ENCODE measurements at regions not wholly inside any gene's neighbourhood (a gene's known extent, or its start where the extent isn't known, plus 50 kb on each side); places are given as distances from the start of the nearest gene placed in this dataset.

DNA sequence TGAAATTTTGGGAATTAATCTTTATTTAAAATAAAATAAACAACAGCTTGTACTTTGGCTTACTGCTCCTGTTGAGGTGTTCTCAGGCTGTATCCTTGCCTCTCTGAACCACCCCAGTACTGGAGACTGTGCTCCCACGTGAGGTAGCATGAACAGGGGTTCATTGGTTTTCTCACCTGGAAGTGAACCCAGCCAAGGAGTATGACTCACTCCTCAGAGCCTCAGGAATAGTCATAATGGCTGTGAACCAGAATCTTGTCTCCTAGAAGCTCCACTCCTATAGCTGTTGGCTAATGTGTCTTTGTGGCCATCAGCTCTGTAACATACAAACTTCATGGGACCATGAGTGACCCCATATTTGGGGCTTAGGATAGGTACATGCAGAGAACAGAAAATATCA, 122.5 kb upstream of the ST8SIA2 start:
- TF ChIP-seq YY1 (tag by site-specific recombination; IDR thresholded peaks at IDR 0.05) (no peak), ZNF324 (tag by site-specific recombination; IDR thresholded peaks at IDR 0.05) (no peak), KLF1 (tag by site-specific recombination; IDR thresholded peaks at IDR 0.05) (no peak), ZNF549 (tag by site-specific recombination; IDR thresholded peaks at IDR 0.05) (no peak), ZXDB (tag by site-specific recombination; IDR thresholded peaks at IDR 0.05) (no peak), ZSCAN23 (tag by site-specific recombination; IDR thresholded peaks at IDR 0.05) (no peak), TCF7L2 (IDR thresholded peaks at IDR 0.05; ENCODE audit: borderline replicate concordance, low read depth, low read length) (no peak)
- TF ChIP-seq, protein P1, sequence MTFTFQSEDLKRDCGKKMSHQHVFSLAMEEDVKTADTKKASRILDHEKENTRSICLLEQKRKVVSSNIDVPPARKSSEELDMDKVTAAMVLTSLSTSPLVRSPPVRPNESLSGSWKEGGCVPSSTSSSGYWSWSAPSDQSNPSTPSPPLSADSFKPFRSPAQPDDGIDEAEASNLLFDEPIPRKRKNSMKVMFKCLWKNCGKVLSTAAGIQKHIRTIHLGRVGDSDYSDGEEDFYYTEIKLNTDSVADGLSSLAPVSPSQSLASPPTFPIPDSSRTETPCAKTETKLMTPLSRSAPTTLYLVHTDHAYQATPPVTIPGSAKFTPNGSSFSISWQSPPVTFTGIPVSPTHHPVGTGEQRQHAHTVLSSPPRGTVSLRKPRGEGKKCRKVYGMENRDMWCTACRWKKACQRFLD (tag by site-specific recombination; IDR thresholded peaks at IDR 0.05): no peak
- TF ChIP-seq, protein P2, sequence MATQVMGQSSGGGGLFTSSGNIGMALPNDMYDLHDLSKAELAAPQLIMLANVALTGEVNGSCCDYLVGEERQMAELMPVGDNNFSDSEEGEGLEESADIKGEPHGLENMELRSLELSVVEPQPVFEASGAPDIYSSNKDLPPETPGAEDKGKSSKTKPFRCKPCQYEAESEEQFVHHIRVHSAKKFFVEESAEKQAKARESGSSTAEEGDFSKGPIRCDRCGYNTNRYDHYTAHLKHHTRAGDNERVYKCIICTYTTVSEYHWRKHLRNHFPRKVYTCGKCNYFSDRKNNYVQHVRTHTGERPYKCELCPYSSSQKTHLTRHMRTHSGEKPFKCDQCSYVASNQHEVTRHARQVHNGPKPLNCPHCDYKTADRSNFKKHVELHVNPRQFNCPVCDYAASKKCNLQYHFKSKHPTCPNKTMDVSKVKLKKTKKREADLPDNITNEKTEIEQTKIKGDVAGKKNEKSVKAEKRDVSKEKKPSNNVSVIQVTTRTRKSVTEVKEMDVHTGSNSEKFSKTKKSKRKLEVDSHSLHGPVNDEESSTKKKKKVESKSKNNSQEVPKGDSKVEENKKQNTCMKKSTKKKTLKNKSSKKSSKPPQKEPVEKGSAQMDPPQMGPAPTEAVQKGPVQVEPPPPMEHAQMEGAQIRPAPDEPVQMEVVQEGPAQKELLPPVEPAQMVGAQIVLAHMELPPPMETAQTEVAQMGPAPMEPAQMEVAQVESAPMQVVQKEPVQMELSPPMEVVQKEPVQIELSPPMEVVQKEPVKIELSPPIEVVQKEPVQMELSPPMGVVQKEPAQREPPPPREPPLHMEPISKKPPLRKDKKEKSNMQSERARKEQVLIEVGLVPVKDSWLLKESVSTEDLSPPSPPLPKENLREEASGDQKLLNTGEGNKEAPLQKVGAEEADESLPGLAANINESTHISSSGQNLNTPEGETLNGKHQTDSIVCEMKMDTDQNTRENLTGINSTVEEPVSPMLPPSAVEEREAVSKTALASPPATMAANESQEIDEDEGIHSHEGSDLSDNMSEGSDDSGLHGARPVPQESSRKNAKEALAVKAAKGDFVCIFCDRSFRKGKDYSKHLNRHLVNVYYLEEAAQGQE (tag by site-specific recombination; IDR thresholded peaks at IDR 0.05): no peak
- TF ChIP-seq, protein P3, sequence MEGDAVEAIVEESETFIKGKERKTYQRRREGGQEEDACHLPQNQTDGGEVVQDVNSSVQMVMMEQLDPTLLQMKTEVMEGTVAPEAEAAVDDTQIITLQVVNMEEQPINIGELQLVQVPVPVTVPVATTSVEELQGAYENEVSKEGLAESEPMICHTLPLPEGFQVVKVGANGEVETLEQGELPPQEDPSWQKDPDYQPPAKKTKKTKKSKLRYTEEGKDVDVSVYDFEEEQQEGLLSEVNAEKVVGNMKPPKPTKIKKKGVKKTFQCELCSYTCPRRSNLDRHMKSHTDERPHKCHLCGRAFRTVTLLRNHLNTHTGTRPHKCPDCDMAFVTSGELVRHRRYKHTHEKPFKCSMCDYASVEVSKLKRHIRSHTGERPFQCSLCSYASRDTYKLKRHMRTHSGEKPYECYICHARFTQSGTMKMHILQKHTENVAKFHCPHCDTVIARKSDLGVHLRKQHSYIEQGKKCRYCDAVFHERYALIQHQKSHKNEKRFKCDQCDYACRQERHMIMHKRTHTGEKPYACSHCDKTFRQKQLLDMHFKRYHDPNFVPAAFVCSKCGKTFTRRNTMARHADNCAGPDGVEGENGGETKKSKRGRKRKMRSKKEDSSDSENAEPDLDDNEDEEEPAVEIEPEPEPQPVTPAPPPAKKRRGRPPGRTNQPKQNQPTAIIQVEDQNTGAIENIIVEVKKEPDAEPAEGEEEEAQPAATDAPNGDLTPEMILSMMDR (tag by site-specific recombination; IDR thresholded peaks at IDR 0.05): no peak

Data from HEK293 (cell line).